HFF-Myc (cell line): ENCODE measurements at regions not wholly inside any gene's neighbourhood (a gene's known extent, or its start where the extent isn't known, plus 50 kb on each side); places are given as distances from the start of the nearest gene placed in this dataset.

ENCODE experiments used
- DNase-seq: peaks from one replicate; pipeline ENCODE4 v3.0.0-alpha.2; 2011; ENCODE audit warnings: low read depth; ENCODE audit errors: extremely low read depth
- H3K4me3 ChIP-seq: replicated peaks from 2 replicates; pipeline ENCODE4 v1.5.1; 2011; ENCODE audit warnings: low read depth, mild to moderate bottlenecking, control low read depth, low read length
- CTCF ChIP-seq: IDR thresholded peaks from 2 replicates; pipeline ENCODE4 v1.5.1; 2012; ENCODE audit warnings: mild to moderate bottlenecking, low read depth, low read length, control low read depth; ENCODE audit errors: missing control alignments

DNA sequence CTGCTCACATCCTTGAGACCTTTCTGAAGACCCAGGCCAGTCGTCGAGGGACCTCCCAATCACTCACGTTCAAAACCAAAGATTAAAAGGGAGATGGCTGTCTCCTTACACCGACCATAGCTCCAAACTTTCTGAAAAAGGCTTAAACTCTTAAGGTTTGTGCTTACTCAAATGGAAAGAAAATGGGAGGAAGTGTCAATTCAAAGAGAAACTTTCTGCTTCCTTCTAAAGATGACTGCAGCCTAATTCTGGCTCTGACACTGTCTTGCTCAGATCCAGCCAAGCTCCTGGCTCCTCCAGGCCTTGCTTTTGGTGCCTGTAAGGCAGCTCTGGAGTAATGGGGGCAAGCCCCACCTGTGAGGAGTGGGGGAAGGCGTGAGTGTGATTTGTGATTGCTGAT lies 54.9 kb upstream of the WSB1 start:
- DNase-seq, result no peak
- H3K4me3 ChIP-seq, result no peak overlapping the region

GRCh38 chr17:27239584-27239983 lies 54.3 kb upstream of the WSB1 start:
- DNase-seq, result no peak
- TF ChIP-seq CTCF, result no peak
- H3K4me3 ChIP-seq, result no peak overlapping the region

More for the DNA sequence above, 54.9 kb upstream of the WSB1 start:
- no peak for TF ChIP-seq CTCF

GRCh38 chr17:27240086-27240801 lies 53.7 kb upstream of the WSB1 start:
- TF ChIP-seq CTCF, result no peak
- no peak for DNase-seq
- H3K4me3 ChIP-seq, result no peak overlapping the region

GRCh38 chr17:27240802-27241155 lies 53.1 kb upstream of the WSB1 start:
- no peak overlapping the region for H3K4me3 ChIP-seq
- no peak for DNase-seq
- no peak for TF ChIP-seq CTCF

GRCh38 chr17:27241346-27241946 lies 52.5 kb upstream of the WSB1 start:
- DNase-seq, result no peak
- H3K4me3 ChIP-seq, result no peak overlapping the region
- TF ChIP-seq CTCF, result no peak

DNA sequence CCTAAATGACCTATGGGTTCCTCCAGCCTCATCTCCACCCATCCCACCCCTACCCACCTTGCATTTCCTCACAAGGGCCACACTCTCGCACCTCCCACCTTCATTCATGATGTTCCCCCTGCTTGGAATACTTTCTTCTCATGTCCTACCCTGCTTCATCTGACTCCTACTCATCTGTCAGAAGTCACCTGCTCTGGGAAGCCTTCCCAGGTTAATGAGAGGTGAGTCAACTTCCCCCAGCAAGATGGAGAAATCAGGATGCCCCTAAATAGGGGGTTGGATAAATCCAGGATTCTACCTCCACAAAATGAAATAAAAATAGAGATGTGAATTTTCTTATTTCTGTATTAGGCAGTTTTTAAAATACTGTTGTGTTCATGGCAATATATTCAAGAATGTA lies 51.0 kb upstream of the WSB1 start:
- H3K4me3 ChIP-seq, result no peak overlapping the region
- DNase-seq, result no peak
- TF ChIP-seq CTCF, result no peak

- no peak for TF ChIP-seq CTCF
Observed at GRCh38 chr17:27244011-27244410, 49.9 kb upstream of the WSB1 start.

More at GRCh38 chr17:27244011-27244410, 49.9 kb upstream of the WSB1 start:
- no peak for DNase-seq
- no peak overlapping the region for H3K4me3 ChIP-seq
